Activated T-helper 2 cell treated with anti-CD3 and anti-CD28 coated beads, Interferon-gamma antibody, Interleukin-2, Interleukin-4, amounts not matched to agents 10 μg/mL and 5 μg/mL and 100 μg/mL, durations not matched to agents 14 hours and 24 hours and 36 hours (primary cell): ENCODE measurements at regions not wholly inside any gene's neighbourhood (a gene's known extent, or its start where the extent isn't known, plus 50 kb on each side); places are given as distances from the start of the nearest gene placed in this dataset.

Experiments used
- DNase-seq: peaks from one replicate; pipeline ENCODE4 v3.0.0; 2021; ENCODE audit warnings: low spot score
- H3K27ac Mint-ChIP-seq: one replicate; pipeline ENCODE4 v1.8.0; 2021; ENCODE audit warnings: mixed read lengths
- H3K27me3 Mint-ChIP-seq: one replicate; pipeline ENCODE4 v1.8.0; 2021; ENCODE audit warnings: low read depth, mixed read lengths
- H3K36me3 Mint-ChIP-seq: one replicate; pipeline ENCODE4 v1.8.0; 2021; ENCODE audit warnings: low read depth, mixed read lengths
- H3K4me1 Mint-ChIP-seq: one replicate; pipeline ENCODE4 v1.8.0; 2021; ENCODE audit warnings: low read depth, mixed read lengths
- H3K4me3 Mint-ChIP-seq: one replicate; pipeline ENCODE4 v1.8.0; 2021; ENCODE audit warnings: low read depth, mild to moderate bottlenecking, moderate library complexity, mixed read lengths
- H3K9me3 Mint-ChIP-seq: one replicate; pipeline ENCODE4 v1.8.0; 2021; ENCODE audit warnings: mixed read lengths
- intact Hi-C: fragments of 100-400 bp; cut with micrococcal nuclease; formaldehyde crosslinking; loops from one replicate; pipeline ENCODE4 v1.15.1; 2023

- H3K36me3 Mint-ChIP-seq: no peaks in the 10 kb centered on the region
- H3K4me1 Mint-ChIP-seq: no peaks in the 10 kb centered on the region
- no peaks in the 10 kb centered on the region for H3K27me3 Mint-ChIP-seq
- DNase-seq: no peak
- intact Hi-C loops: no loop called here
- no peaks in the 10 kb centered on the region for H3K9me3 Mint-ChIP-seq
- no peak overlapping the region for H3K4me3 Mint-ChIP-seq
- no peak overlapping the region for H3K27ac Mint-ChIP-seq
Observed at GRCh38 chr16:54475019-54475601, 188.5 kb upstream of the IRX3 start.

DNA sequence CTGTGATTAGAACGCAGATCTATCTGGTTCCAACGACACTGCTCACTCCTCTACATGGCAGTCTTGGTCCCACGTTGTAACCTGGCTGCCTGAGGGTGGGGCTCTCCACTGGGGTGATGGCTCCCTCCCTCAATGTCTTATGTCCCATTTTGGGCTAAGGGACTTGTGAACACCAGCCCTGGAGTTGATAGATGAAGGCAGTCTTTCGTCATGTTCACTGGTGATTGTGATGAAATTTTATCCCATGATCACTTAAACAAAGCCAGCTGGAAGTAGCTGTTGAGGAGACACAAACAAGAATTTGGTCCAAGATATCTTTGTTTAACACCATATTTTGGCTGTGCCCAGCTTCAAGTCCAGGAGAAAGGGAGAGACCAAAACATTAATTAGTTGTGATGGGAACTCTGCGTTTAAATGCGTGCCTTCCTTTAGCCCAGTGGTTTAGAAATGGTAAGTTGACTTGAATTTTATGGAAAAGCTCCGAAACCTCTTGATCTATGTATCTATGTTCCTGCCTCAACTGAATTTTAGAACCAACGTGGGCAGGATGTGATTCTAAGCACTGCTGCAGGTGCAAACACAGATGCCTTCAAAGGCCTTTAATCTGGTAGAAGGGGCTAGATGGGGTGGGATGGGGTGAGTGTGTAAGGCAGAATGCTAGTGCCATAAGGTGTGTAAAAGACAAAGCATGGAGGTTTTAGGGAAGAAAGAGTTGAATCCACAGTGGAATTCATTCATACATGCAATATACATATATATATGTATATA, 186.8 kb upstream of the IRX3 start:
- intact Hi-C loops: no loop called here
- Mint-ChIP-seq H3K9me3 (no peaks in the 10 kb centered on the region), H3K27me3 (no peaks in the 10 kb centered on the region)

GRCh38 chr16:54467398-54467797, 180.8 kb upstream of the IRX3 start:
- peaks cover 16% of the 10 kb centered on the region for H3K9me3 Mint-ChIP-seq
- no peak overlapping the region for H3K27ac Mint-ChIP-seq
- H3K36me3 Mint-ChIP-seq: no peaks in the 10 kb centered on the region
- no peaks in the 10 kb centered on the region for H3K27me3 Mint-ChIP-seq
- no peaks in the 10 kb centered on the region for H3K4me1 Mint-ChIP-seq
- no peak overlapping the region for H3K4me3 Mint-ChIP-seq
- intact Hi-C loops: no loop called here
- no peak for DNase-seq

More for the DNA sequence above, 186.8 kb upstream of the IRX3 start:
- Mint-ChIP-seq H3K4me1 (no peaks in the 10 kb centered on the region), H3K36me3 (no peaks in the 10 kb centered on the region), H3K27ac (no peak overlapping the region), H3K4me3 (no peak overlapping the region)
- no peak for DNase-seq

DNA sequence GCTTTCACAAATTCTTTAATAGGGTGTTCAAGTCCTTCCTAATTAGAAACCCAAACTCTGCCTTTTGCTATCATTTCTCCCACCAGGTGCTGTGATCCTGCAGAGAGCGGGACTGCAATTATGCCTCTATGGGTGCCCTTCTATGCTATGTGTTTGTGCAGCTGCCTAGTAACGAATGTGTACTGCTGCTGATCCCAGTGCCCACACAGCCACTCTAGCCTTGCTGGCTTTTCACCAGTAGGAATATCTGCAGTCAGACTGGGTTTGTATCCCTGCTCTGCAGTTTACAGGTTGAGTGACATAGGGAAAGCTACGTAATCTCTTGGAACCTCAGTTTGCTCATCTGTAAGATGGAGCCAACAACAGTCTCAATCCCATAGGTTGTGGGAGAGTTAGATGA, 179.6 kb upstream of the IRX3 start:
- DNase-seq: no peak
- Mint-ChIP-seq H3K27ac (no peak overlapping the region), H3K27me3 (no peaks in the 10 kb centered on the region), H3K4me3 (no peak overlapping the region), H3K9me3 (peaks cover 16% of the 10 kb centered on the region), H3K4me1 (no peaks in the 10 kb centered on the region), H3K36me3 (no peaks in the 10 kb centered on the region)
- intact Hi-C loops: no loop called here

DNA sequence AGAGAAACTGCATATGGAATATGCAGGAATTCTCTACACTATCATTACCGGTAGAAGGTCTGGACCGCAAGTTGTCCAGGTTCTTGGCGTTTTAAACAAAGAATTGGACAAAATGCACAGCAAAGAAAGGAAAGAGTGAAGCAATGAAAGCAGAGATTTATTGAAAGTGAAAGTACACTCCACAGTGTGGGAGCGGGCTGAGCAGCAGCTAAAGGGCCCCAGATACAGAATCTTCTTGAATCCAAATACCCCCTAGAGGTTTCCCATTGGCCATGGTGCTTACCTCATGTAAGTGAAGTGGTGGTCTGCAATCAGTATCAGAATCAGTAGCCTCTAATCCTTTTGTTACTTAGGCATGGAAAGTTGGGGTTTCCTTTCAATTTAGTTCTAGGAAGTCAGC, 178.5 kb upstream of the IRX3 start:
- H3K36me3 Mint-ChIP-seq: no peaks in the 10 kb centered on the region
- H3K9me3 Mint-ChIP-seq: peaks cover 16% of the 10 kb centered on the region
- no peaks in the 10 kb centered on the region for H3K4me1 Mint-ChIP-seq
- H3K4me3 Mint-ChIP-seq: no peak overlapping the region
- intact Hi-C loops: no loop called here
- no peak overlapping the region for H3K27ac Mint-ChIP-seq
- peaks cover 1% of the 10 kb centered on the region for H3K27me3 Mint-ChIP-seq
- no peak for DNase-seq

DNA sequence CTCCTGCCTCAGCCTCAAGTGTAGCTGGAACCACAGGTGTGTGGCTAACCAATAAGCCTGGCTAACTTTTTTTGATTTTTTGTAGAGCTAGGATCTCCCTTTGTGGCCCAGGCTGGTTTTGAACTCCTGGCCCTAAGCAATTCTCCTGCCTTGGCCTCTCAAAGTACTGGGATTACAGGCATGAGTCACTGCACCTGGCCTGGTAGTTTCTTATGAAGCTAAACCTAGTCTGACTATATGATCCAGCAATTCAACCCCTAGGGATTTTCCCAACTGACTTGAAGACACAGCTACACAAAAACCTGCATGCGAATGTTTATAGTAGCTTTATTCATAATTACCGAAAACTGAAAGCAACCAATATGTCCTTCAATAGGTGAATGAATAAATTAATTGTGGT, 176.2 kb upstream of the IRX3 start:
- DNase-seq: no peak
- Mint-ChIP-seq H3K4me3 (no peak overlapping the region), H3K27ac (no peak overlapping the region), H3K36me3 (no peaks in the 10 kb centered on the region), H3K4me1 (no peaks in the 10 kb centered on the region), H3K9me3 (peaks cover 16% of the 10 kb centered on the region), H3K27me3 (peaks cover 1% of the 10 kb centered on the region)
- intact Hi-C loops: no loop called here

GRCh38 chr16:54462151-54462651, 175.6 kb upstream of the IRX3 start:
- no peaks in the 10 kb centered on the region for H3K36me3 Mint-ChIP-seq
- H3K27me3 Mint-ChIP-seq: peaks cover 1% of the 10 kb centered on the region
- no peak for DNase-seq
- peaks cover 16% of the 10 kb centered on the region for H3K9me3 Mint-ChIP-seq
- intact Hi-C loops: no loop called here
- H3K4me3 Mint-ChIP-seq: no peak overlapping the region
- no peak overlapping the region for H3K27ac Mint-ChIP-seq
- H3K4me1 Mint-ChIP-seq: no peaks in the 10 kb centered on the region

GRCh38 chr16:54460263-54460860, 173.8 kb upstream of the IRX3 start:
- Mint-ChIP-seq H3K27me3 (peaks cover 1% of the 10 kb centered on the region), H3K4me3 (no peak overlapping the region), H3K9me3 (peaks cover 16% of the 10 kb centered on the region), H3K27ac (no peak overlapping the region), H3K4me1 (no peaks in the 10 kb centered on the region), H3K36me3 (no peaks in the 10 kb centered on the region)
- intact Hi-C loops: no loop called here
- DNase-seq: no peak

- Mint-ChIP-seq H3K9me3 (peaks cover 16% of the 10 kb centered on the region), H3K4me1 (peaks cover 2% of the 10 kb centered on the region), H3K36me3 (no peaks in the 10 kb centered on the region), H3K4me3 (no peak overlapping the region), H3K27ac (no peak overlapping the region), H3K27me3 (peaks cover 1% of the 10 kb centered on the region)
- intact Hi-C loops: no loop called here
- no peak for DNase-seq
Observed at GRCh38 chr16:54459509-54460262, 173.1 kb upstream of the IRX3 start.

DNA sequence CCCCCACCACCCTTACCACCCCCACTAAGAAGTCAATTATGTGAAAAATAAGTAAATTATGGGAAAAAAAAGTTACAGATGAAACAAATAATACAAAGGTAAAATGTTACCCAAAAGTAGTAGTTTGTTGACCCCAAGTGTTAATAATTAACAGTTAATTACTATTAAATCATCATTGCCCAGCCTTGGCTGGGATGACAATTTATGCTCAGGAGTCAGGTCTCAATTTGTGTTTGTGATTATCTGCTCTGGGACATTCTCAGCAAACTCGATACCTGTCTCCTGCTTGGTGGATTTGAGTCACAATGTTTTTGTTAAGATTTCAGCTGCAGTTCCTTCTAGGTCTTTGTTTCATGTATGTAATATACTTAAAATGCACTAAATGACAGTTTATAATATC, 172.3 kb upstream of the IRX3 start:
- H3K4me3 Mint-ChIP-seq: no peak overlapping the region
- no peak overlapping the region for H3K27ac Mint-ChIP-seq
- no peak for DNase-seq
- peaks cover 4% of the 10 kb centered on the region for H3K4me1 Mint-ChIP-seq
- peaks cover 8% of the 10 kb centered on the region for H3K9me3 Mint-ChIP-seq
- no peaks in the 10 kb centered on the region for H3K36me3 Mint-ChIP-seq
- peaks cover 1% of the 10 kb centered on the region for H3K27me3 Mint-ChIP-seq
- intact Hi-C loops: no loop called here

GRCh38 chr16:54456291-54456690, 169.7 kb upstream of the IRX3 start:
- Mint-ChIP-seq H3K27ac (no peak overlapping the region), H3K36me3 (no peaks in the 10 kb centered on the region), H3K4me1 (peaks cover 5% of the 10 kb centered on the region), H3K9me3 (no peaks in the 10 kb centered on the region), H3K4me3 (no peak overlapping the region), H3K27me3 (peaks cover 6% of the 10 kb centered on the region)
- intact Hi-C loops: no loop called here
- no peak for DNase-seq

GRCh38 chr16:54455030-54455725, 168.6 kb upstream of the IRX3 start:
- Mint-ChIP-seq H3K36me3 (no peaks in the 10 kb centered on the region), H3K27me3 (peaks cover 4% of the 10 kb centered on the region), H3K4me3 (no peak overlapping the region)

More at GRCh38 chr16:54455030-54455725, 168.6 kb upstream of the IRX3 start:
- Mint-ChIP-seq H3K27ac (no peak overlapping the region), H3K9me3 (no peaks in the 10 kb centered on the region), H3K4me1 (peaks cover 5% of the 10 kb centered on the region)
- no peak for DNase-seq
- intact Hi-C loops: no loop called here
